Keratinocyte (primary cell): ENCODE measurements at regions not wholly inside any gene's neighbourhood (a gene's known extent, or its start where the extent isn't known, plus 50 kb on each side); places are given as distances from the start of the nearest gene placed in this dataset.
"Not testable (repeated sequence)": the region's sequence is repeated elsewhere in the genome, so short reads cannot be mapped to it uniquely, and the experiment has no call there.

Experiments
- DNase-seq: peaks from one replicate; pipeline ENCODE4 v3.0.0-alpha.2; 2011; ENCODE audit warnings: low read depth, missing footprints, low spot score
- FAIRE-seq: peaks from 2 replicates; lab custom pipeline; 2011; peaks lifted over from hg19 to GRCh38; lab: Jason Lieb, UNC
- H2AFZ ChIP-seq: 2 replicates; pipeline ENCODE4 v1.6.0; 2012; ENCODE audit warnings: low read length, control low read depth, inconsistent platforms; ENCODE audit not compliant: control insufficient read depth
- H3K27ac ChIP-seq: 2 replicates; pipeline ENCODE4 v1.5.1; 2011; ENCODE audit warnings: low read length; ENCODE audit not compliant: control insufficient read depth, insufficient read depth
- H3K27me3 ChIP-seq: 3 replicates; pipeline ENCODE4 v1.6.0; 2011; ENCODE audit warnings: low read length; ENCODE audit not compliant: control insufficient read depth, insufficient read depth; ENCODE audit errors: extremely low read depth
- H3K36me3 ChIP-seq, 2 experiments: 2 replicates in 1 of 2; 3 replicates in 1 of 2; pipeline ENCODE4 v1.5.1; 2011; ENCODE audit warnings: low read length in 2 of 2, mild to moderate bottlenecking in 1 of 2; ENCODE audit not compliant: control insufficient read depth in 2 of 2, insufficient read depth in 2 of 2; ENCODE audit errors: extremely low read depth in 1 of 2
- H3K4me1 ChIP-seq: 3 replicates; pipeline ENCODE4 v1.5.1; 2011; ENCODE audit warnings: low read length; ENCODE audit not compliant: control insufficient read depth, insufficient read depth; ENCODE audit errors: extremely low read depth
- H3K4me2 ChIP-seq: 3 replicates; pipeline ENCODE4 v1.6.0; 2011; ENCODE audit warnings: low read depth, low read length; ENCODE audit not compliant: control insufficient read depth, insufficient read depth; ENCODE audit errors: extremely low read depth
- H3K4me3 ChIP-seq, 3 experiments: fragments of 200-600 bp in 1 of 3; sonication (generic) in 1 of 3; 2 replicates in 2 of 3; 3 replicates in 1 of 3; pipeline ENCODE4 v1.5.1; 2011 to 2016; ENCODE audit warnings: low read length in 3 of 3, mild to moderate bottlenecking in 3 of 3, control low read depth in 2 of 3, inconsistent platforms in 1 of 3, low read depth in 1 of 3, mixed read lengths in 1 of 3, mixed run types in 1 of 3, moderate library complexity in 1 of 3; ENCODE audit not compliant: control insufficient read depth in 2 of 3, insufficient read depth in 2 of 3; ENCODE audit errors: extremely low read depth in 1 of 3
- H3K79me2 ChIP-seq: 2 replicates; pipeline ENCODE4 v1.6.0; 2012; ENCODE audit warnings: low read length; ENCODE audit not compliant: control insufficient read depth, insufficient read depth
- H3K9ac ChIP-seq: 3 replicates; pipeline ENCODE4 v1.6.0; 2011; ENCODE audit warnings: low read length; ENCODE audit not compliant: control insufficient read depth, insufficient read depth; ENCODE audit errors: extremely low read depth
- H3K9me1 ChIP-seq: 3 replicates; pipeline ENCODE4 v1.6.0; 2011; ENCODE audit warnings: low read length; ENCODE audit not compliant: control insufficient read depth, insufficient read depth; ENCODE audit errors: extremely low read depth
- H3K9me3 ChIP-seq: 2 replicates; pipeline ENCODE4 v1.5.1; 2012; ENCODE audit warnings: low read depth, low read length; ENCODE audit not compliant: control insufficient read depth
- H4K20me1 ChIP-seq: 3 replicates; pipeline ENCODE4 v1.6.0; 2011; ENCODE audit warnings: low read length; ENCODE audit not compliant: control insufficient read depth, insufficient read depth; ENCODE audit errors: extremely low read depth
- EZH2 ChIP-seq: IDR thresholded peaks from one replicate; pipeline ENCODE4 v1.6.1; 2012; ENCODE audit warnings: inconsistent platforms, mild to moderate bottlenecking, low read length, moderate library complexity
- dilution Hi-C: fragments of 300-500 bp; cut with MboI; formaldehyde crosslinking; loops from one replicate; pipeline ENCODE4 v1.7.0; 2020; ENCODE audit warnings: low sequenced_read_pairs; ENCODE audit not compliant: extremely low pct_ligation_motif_present
- TF ChIP-seq, protein P1 (sequence below), 3 experiments: IDR thresholded peaks in 1 of 3; conservative IDR thresholded peaks in 1 of 3; optimal IDR thresholded peaks in 1 of 3; 2 replicates in 2 of 3; 3 replicates in 1 of 3; pipeline versions ENCODE3 to v1.5.1; 2011; ENCODE audit warnings: low read length in 3 of 3, mild to moderate bottlenecking in 3 of 3, moderate library complexity in 2 of 3, control low read depth in 1 of 3, inconsistent platforms in 1 of 3; ENCODE audit not compliant: insufficient read depth in 2 of 3; ENCODE audit errors: extremely low read depth in 1 of 3

DNA sequence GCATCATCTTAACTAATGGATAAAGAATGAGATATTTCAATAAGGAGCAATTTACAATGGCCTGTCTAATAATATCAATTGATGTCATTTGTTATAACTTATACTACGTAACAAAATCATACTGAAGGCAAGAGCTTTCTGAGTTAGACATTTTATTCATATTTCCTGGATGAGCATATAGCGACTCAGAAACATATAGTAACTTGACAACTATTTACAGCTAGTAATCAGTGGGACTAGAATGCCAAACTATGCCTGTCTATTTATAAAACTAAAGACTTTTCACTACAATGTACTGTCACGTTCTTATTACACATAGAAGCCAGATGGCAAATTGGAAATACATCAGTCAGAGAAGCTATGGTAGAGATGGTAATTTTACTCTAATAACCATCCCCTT lies 766.2 kb upstream of the TMEFF2 start:
- no peak for TF ChIP-seq EZH2
- TF ChIP-seq, protein P1, sequence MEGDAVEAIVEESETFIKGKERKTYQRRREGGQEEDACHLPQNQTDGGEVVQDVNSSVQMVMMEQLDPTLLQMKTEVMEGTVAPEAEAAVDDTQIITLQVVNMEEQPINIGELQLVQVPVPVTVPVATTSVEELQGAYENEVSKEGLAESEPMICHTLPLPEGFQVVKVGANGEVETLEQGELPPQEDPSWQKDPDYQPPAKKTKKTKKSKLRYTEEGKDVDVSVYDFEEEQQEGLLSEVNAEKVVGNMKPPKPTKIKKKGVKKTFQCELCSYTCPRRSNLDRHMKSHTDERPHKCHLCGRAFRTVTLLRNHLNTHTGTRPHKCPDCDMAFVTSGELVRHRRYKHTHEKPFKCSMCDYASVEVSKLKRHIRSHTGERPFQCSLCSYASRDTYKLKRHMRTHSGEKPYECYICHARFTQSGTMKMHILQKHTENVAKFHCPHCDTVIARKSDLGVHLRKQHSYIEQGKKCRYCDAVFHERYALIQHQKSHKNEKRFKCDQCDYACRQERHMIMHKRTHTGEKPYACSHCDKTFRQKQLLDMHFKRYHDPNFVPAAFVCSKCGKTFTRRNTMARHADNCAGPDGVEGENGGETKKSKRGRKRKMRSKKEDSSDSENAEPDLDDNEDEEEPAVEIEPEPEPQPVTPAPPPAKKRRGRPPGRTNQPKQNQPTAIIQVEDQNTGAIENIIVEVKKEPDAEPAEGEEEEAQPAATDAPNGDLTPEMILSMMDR (optimal IDR thresholded peaks at IDR 0.05 in 1 of 3, IDR thresholded peaks at IDR 0.05 in 1 of 3, conservative IDR thresholded peaks at IDR 0.05 in 1 of 3; ENCODE audit: extremely low read depth in 1 of 3, insufficient read depth in 2 of 3, low read length in 3 of 3): no peak
- H3K27ac ChIP-seq: no peak overlapping the region
- H3K36me3 ChIP-seq: no peaks in the 10 kb centered on the region
- dilution Hi-C loops: no loop called here
- H3K9ac ChIP-seq: no peak overlapping the region
- no peaks in the 10 kb centered on the region for H3K27me3 ChIP-seq
- no peaks in the 10 kb centered on the region for H4K20me1 ChIP-seq
- H3K4me1 ChIP-seq: no peaks in the 10 kb centered on the region
- FAIRE-seq: no peak
- H3K4me3 ChIP-seq: no peak overlapping the region
- H3K9me1 ChIP-seq: no peaks in the 10 kb centered on the region
- H3K9me3 ChIP-seq: no peaks in the 10 kb centered on the region
- no peaks in the 10 kb centered on the region for H3K79me2 ChIP-seq
- H2AFZ ChIP-seq: no peak overlapping the region
- DNase-seq: no peak
- no peak overlapping the region for H3K4me2 ChIP-seq

DNA sequence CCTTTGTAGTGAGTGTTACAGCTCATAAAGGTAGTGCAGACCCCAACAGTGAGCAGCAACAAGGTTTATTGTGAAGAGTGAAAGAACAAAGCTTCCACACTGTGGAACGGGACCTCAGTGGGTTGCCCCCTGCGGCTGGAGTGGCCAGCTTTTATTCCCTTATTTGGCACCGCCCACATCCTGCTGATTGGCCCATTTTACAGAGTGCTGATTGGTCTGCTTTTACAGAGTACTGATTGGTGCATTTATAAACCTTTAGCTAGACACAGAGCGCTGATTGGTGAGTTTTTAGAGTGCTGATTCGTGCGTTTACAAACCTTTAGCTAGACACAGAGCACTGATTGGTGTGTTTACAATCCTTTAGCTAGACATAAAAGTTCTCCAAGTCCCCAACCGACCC lies 763.9 kb upstream of the TMEFF2 start:
- dilution Hi-C loops, H3K4me2 ChIP-seq, H3K9me1 ChIP-seq, H3K79me2 ChIP-seq, FAIRE-seq, H3K4me1 ChIP-seq, H3K9ac ChIP-seq, H3K27ac ChIP-seq, H2AFZ ChIP-seq, H3K9me3 ChIP-seq, H3K27me3 ChIP-seq, DNase-seq, H4K20me1 ChIP-seq, H3K4me3 ChIP-seq, H3K36me3 ChIP-seq: not testable (repeated sequence)

DNA sequence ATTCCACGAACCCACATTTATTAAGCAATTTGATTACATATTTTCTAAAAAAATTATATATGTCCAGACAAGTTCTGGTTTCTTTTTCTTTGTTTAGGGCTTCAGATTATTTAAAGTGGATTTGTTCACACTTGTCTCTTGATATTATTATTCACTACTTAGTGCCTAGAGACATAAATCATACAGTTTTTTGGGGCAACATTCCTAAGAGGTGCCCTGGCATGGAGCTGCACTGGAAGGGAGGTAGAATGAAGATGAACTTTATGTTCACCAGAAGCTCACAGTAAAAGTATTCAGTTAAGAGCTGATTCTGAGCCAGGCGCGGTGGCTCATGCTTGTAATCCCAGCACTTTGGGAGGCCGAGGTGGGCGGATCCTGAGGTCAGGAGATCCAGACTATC lies 762.7 kb upstream of the TMEFF2 start:
- Histone ChIP-seq H3K9ac (no peak overlapping the region), H3K27ac (no peak overlapping the region), H3K4me2 (no peak overlapping the region), H3K9me1 (no peaks in the 10 kb centered on the region), H3K4me1 (no peaks in the 10 kb centered on the region), H3K27me3 (no peaks in the 10 kb centered on the region), H3K4me3 (no peak overlapping the region), H3K9me3 (no peaks in the 10 kb centered on the region), H3K79me2 (no peaks in the 10 kb centered on the region), H4K20me1 (no peaks in the 10 kb centered on the region), H2AFZ (no peak overlapping the region), H3K36me3 (no peaks in the 10 kb centered on the region)
- dilution Hi-C loops: no loop called here
- no peak for DNase-seq
- TF ChIP-seq, protein P1 (optimal IDR thresholded peaks at IDR 0.05 in 1 of 3, IDR thresholded peaks at IDR 0.05 in 1 of 3, conservative IDR thresholded peaks at IDR 0.05 in 1 of 3; ENCODE audit: extremely low read depth in 1 of 3, insufficient read depth in 2 of 3, low read length in 3 of 3): no peak
- no peak for TF ChIP-seq EZH2
- no peak for FAIRE-seq
